HL-60 (cell line): ENCODE measurements at regions not wholly inside any gene's neighbourhood (a gene's known extent, or its start where the extent isn't known, plus 50 kb on each side); places are given as distances from the start of the nearest gene placed in this dataset.
"Not testable (repeated sequence)": the region's sequence is repeated elsewhere in the genome, so short reads cannot be mapped to it uniquely, and the experiment has no call there.

Experiments used
- DNase-seq, 2 experiments: peaks; one replicate each; pipeline ENCODE4 v3.0.0-alpha.2; 2010 to 2020; ENCODE audit warnings: low read depth in 1 of 2, low spot score in 1 of 2
- H3K27ac ChIP-seq: fragments of 250-450 bp; sonication (Bioruptor Pico); replicated peaks from 2 replicates; pipeline ENCODE4 v1.5.1; 2020; ENCODE audit warnings: mild to moderate bottlenecking, moderate library complexity
- H3K27me3 ChIP-seq: fragments of 250-450 bp; sonication (Bioruptor Pico); 2 replicates; pipeline ENCODE4 v1.5.1; 2021; ENCODE audit warnings: mild to moderate bottlenecking, moderate library complexity; ENCODE audit not compliant: insufficient read depth, poor library complexity, severe bottlenecking
- H3K4me3 ChIP-seq: replicated peaks from 2 replicates; pipeline ENCODE4 v1.5.1; 2011; ENCODE audit warnings: mild to moderate bottlenecking, control low read depth, low read length; ENCODE audit not compliant: insufficient read depth
- CTCF ChIP-seq: IDR thresholded peaks from one replicate; pipeline ENCODE4 v1.5.1; 2011; ENCODE audit warnings: low read length, control low read depth, inconsistent platforms; ENCODE audit not compliant: insufficient read depth
- GABPA ChIP-seq: IDR thresholded peaks from 2 replicates; pipeline ENCODE4 v1.6.1; 2012; ENCODE audit warnings: low read depth
- POLR2AphosphoS5 ChIP-seq: IDR thresholded peaks from 2 replicates; pipeline ENCODE4 v1.6.1; 2012; ENCODE audit warnings: low read depth
- SPI1 ChIP-seq: IDR thresholded peaks from 2 replicates; pipeline ENCODE4 v1.6.1; 2012; ENCODE audit warnings: low read depth, mild to moderate bottlenecking, borderline replicate concordance
- TF ChIP-seq, protein P1 (sequence below): IDR thresholded peaks from 2 replicates; pipeline ENCODE4 v1.6.1; 2012; ENCODE audit warnings: low read depth; ENCODE audit not compliant: insufficient replicate concordance

DNA sequence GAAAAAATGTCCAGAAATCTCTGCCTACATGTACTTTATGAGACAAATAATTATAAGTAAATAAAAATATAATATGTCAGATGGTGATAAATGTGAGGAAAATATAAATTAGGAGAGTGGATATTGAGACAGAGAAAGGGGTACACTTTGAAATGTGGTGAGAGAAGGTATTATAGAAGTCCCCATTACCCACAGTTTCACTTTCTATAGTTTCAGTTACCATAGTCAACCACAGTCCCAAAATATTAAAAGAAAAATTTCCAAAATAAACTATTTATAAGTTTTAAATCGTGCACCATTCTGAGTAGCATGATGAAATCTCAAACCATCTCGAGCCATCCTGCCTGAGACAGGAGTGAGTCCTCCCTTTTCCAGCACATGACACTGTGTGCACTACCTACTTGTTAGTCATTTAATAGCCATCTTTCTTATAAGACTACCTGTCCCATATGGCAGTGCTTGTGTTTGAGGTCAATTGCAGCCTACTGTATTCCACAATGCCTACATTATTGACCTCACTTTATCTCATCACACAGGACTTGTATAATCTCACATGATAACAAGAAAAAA is 653.7 kb downstream of the DACH1 start:
- Histone ChIP-seq H3K27me3 (no peaks in the 10 kb centered on the region), H3K4me3 (no peak overlapping the region), H3K27ac (no peak overlapping the region)
- DNase-seq: no peak
- TF ChIP-seq GABPA (no peak), SPI1 (no peak), POLR2AphosphoS5 (no peak), CTCF (no peak)
- TF ChIP-seq, protein P1, sequence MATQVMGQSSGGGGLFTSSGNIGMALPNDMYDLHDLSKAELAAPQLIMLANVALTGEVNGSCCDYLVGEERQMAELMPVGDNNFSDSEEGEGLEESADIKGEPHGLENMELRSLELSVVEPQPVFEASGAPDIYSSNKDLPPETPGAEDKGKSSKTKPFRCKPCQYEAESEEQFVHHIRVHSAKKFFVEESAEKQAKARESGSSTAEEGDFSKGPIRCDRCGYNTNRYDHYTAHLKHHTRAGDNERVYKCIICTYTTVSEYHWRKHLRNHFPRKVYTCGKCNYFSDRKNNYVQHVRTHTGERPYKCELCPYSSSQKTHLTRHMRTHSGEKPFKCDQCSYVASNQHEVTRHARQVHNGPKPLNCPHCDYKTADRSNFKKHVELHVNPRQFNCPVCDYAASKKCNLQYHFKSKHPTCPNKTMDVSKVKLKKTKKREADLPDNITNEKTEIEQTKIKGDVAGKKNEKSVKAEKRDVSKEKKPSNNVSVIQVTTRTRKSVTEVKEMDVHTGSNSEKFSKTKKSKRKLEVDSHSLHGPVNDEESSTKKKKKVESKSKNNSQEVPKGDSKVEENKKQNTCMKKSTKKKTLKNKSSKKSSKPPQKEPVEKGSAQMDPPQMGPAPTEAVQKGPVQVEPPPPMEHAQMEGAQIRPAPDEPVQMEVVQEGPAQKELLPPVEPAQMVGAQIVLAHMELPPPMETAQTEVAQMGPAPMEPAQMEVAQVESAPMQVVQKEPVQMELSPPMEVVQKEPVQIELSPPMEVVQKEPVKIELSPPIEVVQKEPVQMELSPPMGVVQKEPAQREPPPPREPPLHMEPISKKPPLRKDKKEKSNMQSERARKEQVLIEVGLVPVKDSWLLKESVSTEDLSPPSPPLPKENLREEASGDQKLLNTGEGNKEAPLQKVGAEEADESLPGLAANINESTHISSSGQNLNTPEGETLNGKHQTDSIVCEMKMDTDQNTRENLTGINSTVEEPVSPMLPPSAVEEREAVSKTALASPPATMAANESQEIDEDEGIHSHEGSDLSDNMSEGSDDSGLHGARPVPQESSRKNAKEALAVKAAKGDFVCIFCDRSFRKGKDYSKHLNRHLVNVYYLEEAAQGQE: no peak

DNA sequence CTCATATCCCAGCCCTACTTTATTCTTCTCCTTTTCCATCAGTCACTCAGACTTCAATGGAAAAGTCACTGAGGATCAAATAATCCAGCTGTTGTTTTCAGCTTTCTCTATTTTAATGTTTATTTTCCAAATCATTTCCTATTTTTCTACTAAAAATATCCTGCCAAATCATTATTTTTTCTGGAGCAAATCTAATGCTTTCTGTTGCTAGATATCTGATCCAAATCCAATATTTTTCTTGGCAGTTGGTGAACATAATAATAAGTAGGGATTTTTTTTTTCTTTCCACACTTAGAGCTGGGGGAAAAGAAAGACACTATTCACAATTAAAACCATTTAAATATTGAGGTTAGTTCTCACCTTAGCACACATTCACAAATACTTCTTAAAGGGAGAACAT is 656.1 kb downstream of the DACH1 start:
- no peak for DNase-seq
- TF ChIP-seq POLR2AphosphoS5 (no peak), SPI1 (no peak), CTCF (no peak), GABPA (no peak)
- TF ChIP-seq, protein P1: no peak

DNA sequence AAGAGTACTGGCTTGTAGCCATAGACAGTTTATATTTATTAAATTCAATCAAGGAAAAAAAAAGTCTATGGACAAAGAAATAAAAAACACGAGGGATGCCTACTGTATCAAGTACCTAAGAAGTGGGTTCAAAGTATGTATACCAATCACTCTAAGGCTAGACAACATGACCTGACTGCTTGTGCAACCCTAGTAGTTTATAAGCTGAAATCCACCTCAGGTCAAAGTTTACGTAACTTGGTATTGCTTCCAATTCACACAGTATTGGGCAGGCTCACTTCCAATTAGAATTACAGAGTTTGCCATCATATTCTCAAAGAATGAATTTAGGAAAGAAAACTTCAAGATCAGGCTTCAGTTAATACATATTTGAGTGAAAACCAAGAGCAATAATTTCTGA is 657.8 kb downstream of the DACH1 start:
- Histone ChIP-seq H3K27me3 (no peaks in the 10 kb centered on the region), H3K27ac (no peak overlapping the region), H3K4me3 (no peak overlapping the region)
- TF ChIP-seq, protein P1: no peak
- no peak for TF ChIP-seq CTCF
- TF ChIP-seq POLR2AphosphoS5: no peak
- TF ChIP-seq SPI1: no peak
- TF ChIP-seq GABPA: no peak
- DNase-seq: no peak

More for the DNA sequence above, 656.1 kb downstream of the DACH1 start:
- no peaks in the 10 kb centered on the region for H3K27me3 ChIP-seq
- H3K4me3 ChIP-seq: no peak overlapping the region
- no peak overlapping the region for H3K27ac ChIP-seq

- not testable (repeated sequence) for H3K27me3 ChIP-seq, DNase-seq, H3K27ac ChIP-seq, H3K4me3 ChIP-seq
Observed at GRCh38 chr13:71184583-71184982, 682.4 kb downstream of the DACH1 start.

DNA sequence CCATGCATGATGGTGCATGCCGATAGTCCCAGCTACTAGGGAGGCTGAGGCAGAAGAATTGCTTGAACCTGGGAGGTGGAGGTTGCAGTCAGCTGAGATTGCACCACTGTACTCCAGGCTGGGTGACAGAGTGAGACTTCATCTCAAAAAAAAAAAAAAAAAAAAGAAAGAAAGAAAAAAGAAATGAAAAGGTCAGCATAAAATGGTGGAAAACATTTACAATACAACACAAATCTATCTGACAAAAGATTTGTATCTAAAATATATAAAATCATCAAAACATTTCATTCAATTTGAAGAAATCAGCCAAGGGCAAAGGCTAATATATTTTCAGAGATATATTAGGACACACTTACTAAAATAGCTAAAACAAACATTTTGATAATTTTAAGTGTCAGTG is 683.7 kb downstream of the DACH1 start:
- H3K27me3 ChIP-seq, H3K27ac ChIP-seq, H3K4me3 ChIP-seq, DNase-seq: not testable (repeated sequence)
